ENCODE measurements at regions not wholly inside any gene's neighbourhood (a gene's known extent, or its start where the extent isn't known, plus 50 kb on each side); places are given as distances from the start of the nearest gene placed in this dataset.

GRCh38 chrX:149097786-149098185 is 407.3 kb downstream of the IDS start:
- no peak for TF ChIP-seq POLR2A (IDR thresholded peaks at IDR 0.05; ENCODE audit: low read length)
- TF ChIP-seq GATA1 (IDR thresholded peaks at IDR 0.05; ENCODE audit: low read depth, low read length), result no peak
